Calu3 (cell line): ENCODE measurements at regions not wholly inside any gene's neighbourhood (a gene's known extent, or its start where the extent isn't known, plus 50 kb on each side); places are given as distances from the start of the nearest gene placed in this dataset.

Source experiments
- BruUV-seq: library from RNA; stranded (reverse); fragments of 400-500 nt; replicated peaks from 2 replicates; lab custom pipeline; 2021; lab: Mats Ljungman, UMichigan
- CTCF ChIA-PET: fragments of 300-600 bp; sonication (Branson Sonifier 250); formaldehyde crosslinking; loops from one replicate; lab custom pipeline; 2022; ENCODE audit warnings: antibody characterized with exemption; lab: Charles Lee
- DNase-seq: peaks from one replicate; pipeline ENCODE4 v3.0.0; 2022
- H3K27ac Mint-ChIP-seq: one replicate; pipeline ENCODE4 v1.8.0; 2022; ENCODE audit warnings: mixed read lengths; ENCODE audit not compliant: unreplicated experiment
- H3K27me3 Mint-ChIP-seq: one replicate; pipeline ENCODE4 v1.8.0; 2022; ENCODE audit warnings: mixed read lengths; ENCODE audit not compliant: unreplicated experiment
- H3K36me3 Mint-ChIP-seq: one replicate; pipeline ENCODE4 v1.8.0; 2022; ENCODE audit warnings: mild to moderate bottlenecking, moderate library complexity, mixed read lengths; ENCODE audit not compliant: insufficient read depth, unreplicated experiment
- H3K4me1 Mint-ChIP-seq: one replicate; pipeline ENCODE4 v1.8.0; 2022; ENCODE audit warnings: mild to moderate bottlenecking, low read depth, mixed read lengths; ENCODE audit not compliant: unreplicated experiment
- H3K4me3 Mint-ChIP-seq: one replicate; pipeline ENCODE4 v1.8.0; 2022; ENCODE audit warnings: mild to moderate bottlenecking, low read depth, moderate library complexity, mixed read lengths; ENCODE audit not compliant: unreplicated experiment
- H3K9me3 Mint-ChIP-seq: one replicate; pipeline ENCODE4 v1.8.0; 2022; ENCODE audit warnings: low read depth, mixed read lengths; ENCODE audit not compliant: unreplicated experiment
- CTCF ChIP-seq: fragments of 200-600 bp; IDR thresholded peaks from one replicate; pipeline ENCODE4 v1.8.0; 2022; ENCODE audit warnings: antibody characterized with exemption; ENCODE audit not compliant: unreplicated experiment
- intact Hi-C: fragments of 100-400 bp; cut with micrococcal nuclease; formaldehyde crosslinking; loops from one replicate; pipeline ENCODE4 v1.10.0; 2022; ENCODE audit not compliant: unreplicated experiment

- Mint-ChIP-seq H3K27me3 (no peaks in the 10 kb centered on the region), H3K4me3 (no peak overlapping the region), H3K4me1 (no peaks in the 10 kb centered on the region), H3K9me3 (no peaks in the 10 kb centered on the region), H3K27ac (no peak overlapping the region), H3K36me3 (no peaks in the 10 kb centered on the region)
- CTCF ChIA-PET = no interaction called here
- intact Hi-C loops = no loop called here
- BruUV-seq = no TSS peak
- TF ChIP-seq CTCF = no peak
- DNase-seq = no peak
These were observed 113.6 kb downstream of the ETAA1 start for GRCh38 chr2:67510745-67511144.

GRCh38 chr2:67514515-67514914 lies 117.4 kb downstream of the ETAA1 start:
- no TSS peak for BruUV-seq
- H3K36me3 Mint-ChIP-seq = no peaks in the 10 kb centered on the region
- H3K4me1 Mint-ChIP-seq = no peaks in the 10 kb centered on the region
- no peak overlapping the region for H3K27ac Mint-ChIP-seq
- TF ChIP-seq CTCF = no peak
- H3K9me3 Mint-ChIP-seq = peaks cover 3% of the 10 kb centered on the region
- no peak overlapping the region for H3K4me3 Mint-ChIP-seq
- no peaks in the 10 kb centered on the region for H3K27me3 Mint-ChIP-seq
- intact Hi-C loops = no loop called here
- no peak for DNase-seq
- CTCF ChIA-PET = no interaction called here

GRCh38 chr2:67515056-67515455 lies 117.9 kb downstream of the ETAA1 start:
- Mint-ChIP-seq H3K4me1 (no peaks in the 10 kb centered on the region), H3K4me3 (no peak overlapping the region), H3K36me3 (no peaks in the 10 kb centered on the region), H3K27ac (no peak overlapping the region), H3K27me3 (no peaks in the 10 kb centered on the region), H3K9me3 (peaks cover 3% of the 10 kb centered on the region)
- TF ChIP-seq CTCF = no peak
- intact Hi-C loops = no loop called here
- BruUV-seq = no TSS peak
- DNase-seq = no peak
- CTCF ChIA-PET = no interaction called here

- H3K36me3 Mint-ChIP-seq = no peaks in the 10 kb centered on the region
- TF ChIP-seq CTCF = no peak
- BruUV-seq = no TSS peak
- no peak overlapping the region for H3K4me3 Mint-ChIP-seq
- H3K9me3 Mint-ChIP-seq = peaks cover 3% of the 10 kb centered on the region
- no peak overlapping the region for H3K27ac Mint-ChIP-seq
- CTCF ChIA-PET = no interaction called here
- no peaks in the 10 kb centered on the region for H3K4me1 Mint-ChIP-seq
- intact Hi-C loops = no loop called here
- no peaks in the 10 kb centered on the region for H3K27me3 Mint-ChIP-seq
- no peak for DNase-seq
These were observed 118.4 kb downstream of the ETAA1 start for GRCh38 chr2:67515538-67515937.

- H3K27ac Mint-ChIP-seq = no peak overlapping the region
- no peaks in the 10 kb centered on the region for H3K4me1 Mint-ChIP-seq
- H3K36me3 Mint-ChIP-seq = no peaks in the 10 kb centered on the region
- TF ChIP-seq CTCF = no peak
- intact Hi-C loops = no loop called here
- CTCF ChIA-PET = no interaction called here
- BruUV-seq = no TSS peak
- no peaks in the 10 kb centered on the region for H3K27me3 Mint-ChIP-seq
- peaks cover 3% of the 10 kb centered on the region for H3K9me3 Mint-ChIP-seq
- DNase-seq = no peak
- no peak overlapping the region for H3K4me3 Mint-ChIP-seq
These were observed 119.2 kb downstream of the ETAA1 start for GRCh38 chr2:67516362-67516761.
